PFSK-1 (cell line): ENCODE measurements at regions not wholly inside any gene's neighbourhood (a gene's known extent, or its start where the extent isn't known, plus 50 kb on each side); places are given as distances from the start of the nearest gene placed in this dataset.

Experiments
- FOXP2 ChIP-seq: optimal IDR thresholded peaks from 2 replicates; pipeline ENCODE3; 2011; ENCODE audit warnings: borderline replicate concordance, control low read depth, inconsistent platforms; ENCODE audit not compliant: insufficient read depth; ENCODE audit errors: extremely low read length, extremely low read depth
- POLR2AphosphoS5 ChIP-seq: IDR thresholded peaks from 2 replicates; pipeline ENCODE4 v1.6.1; 2012; ENCODE audit warnings: low read depth, mild to moderate bottlenecking, control low read depth, low read length, moderate library complexity
- SIN3A ChIP-seq: IDR thresholded peaks from 2 replicates; pipeline ENCODE4 v1.6.1; 2012; ENCODE audit warnings: mild to moderate bottlenecking, low read length, moderate library complexity, borderline replicate concordance; ENCODE audit not compliant: insufficient read depth
- TAF1 ChIP-seq: IDR thresholded peaks from 2 replicates; pipeline ENCODE4 v1.6.1; 2012; ENCODE audit warnings: low read length, control low read depth, borderline replicate concordance; ENCODE audit not compliant: insufficient read depth
- TF ChIP-seq, protein P1 (sequence below), 2 experiments: IDR thresholded peaks; 2 replicates each; pipeline versions ENCODE4 v1.6.1 to v1.8.0; 2011 to 2012; ENCODE audit warnings: low read depth in 2 of 2, low read length in 2 of 2, control low read depth in 1 of 2, inconsistent platforms in 1 of 2, mild to moderate bottlenecking in 1 of 2, moderate library complexity in 1 of 2; ENCODE audit not compliant: insufficient read depth in 1 of 2

- TF ChIP-seq SIN3A (no peak), TAF1 (no peak), FOXP2 (no peak), POLR2AphosphoS5 (no peak)
- TF ChIP-seq, protein P1, sequence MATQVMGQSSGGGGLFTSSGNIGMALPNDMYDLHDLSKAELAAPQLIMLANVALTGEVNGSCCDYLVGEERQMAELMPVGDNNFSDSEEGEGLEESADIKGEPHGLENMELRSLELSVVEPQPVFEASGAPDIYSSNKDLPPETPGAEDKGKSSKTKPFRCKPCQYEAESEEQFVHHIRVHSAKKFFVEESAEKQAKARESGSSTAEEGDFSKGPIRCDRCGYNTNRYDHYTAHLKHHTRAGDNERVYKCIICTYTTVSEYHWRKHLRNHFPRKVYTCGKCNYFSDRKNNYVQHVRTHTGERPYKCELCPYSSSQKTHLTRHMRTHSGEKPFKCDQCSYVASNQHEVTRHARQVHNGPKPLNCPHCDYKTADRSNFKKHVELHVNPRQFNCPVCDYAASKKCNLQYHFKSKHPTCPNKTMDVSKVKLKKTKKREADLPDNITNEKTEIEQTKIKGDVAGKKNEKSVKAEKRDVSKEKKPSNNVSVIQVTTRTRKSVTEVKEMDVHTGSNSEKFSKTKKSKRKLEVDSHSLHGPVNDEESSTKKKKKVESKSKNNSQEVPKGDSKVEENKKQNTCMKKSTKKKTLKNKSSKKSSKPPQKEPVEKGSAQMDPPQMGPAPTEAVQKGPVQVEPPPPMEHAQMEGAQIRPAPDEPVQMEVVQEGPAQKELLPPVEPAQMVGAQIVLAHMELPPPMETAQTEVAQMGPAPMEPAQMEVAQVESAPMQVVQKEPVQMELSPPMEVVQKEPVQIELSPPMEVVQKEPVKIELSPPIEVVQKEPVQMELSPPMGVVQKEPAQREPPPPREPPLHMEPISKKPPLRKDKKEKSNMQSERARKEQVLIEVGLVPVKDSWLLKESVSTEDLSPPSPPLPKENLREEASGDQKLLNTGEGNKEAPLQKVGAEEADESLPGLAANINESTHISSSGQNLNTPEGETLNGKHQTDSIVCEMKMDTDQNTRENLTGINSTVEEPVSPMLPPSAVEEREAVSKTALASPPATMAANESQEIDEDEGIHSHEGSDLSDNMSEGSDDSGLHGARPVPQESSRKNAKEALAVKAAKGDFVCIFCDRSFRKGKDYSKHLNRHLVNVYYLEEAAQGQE (IDR thresholded peaks at IDR 0.05; ENCODE audit: insufficient read depth in 1 of 2, low read depth in 2 of 2, low read length in 2 of 2), result no peak
These were observed 160.1 kb downstream of the SCP2D1 start for GRCh38 chr20:18973529-18974173.

- TF ChIP-seq TAF1, result no peak
- TF ChIP-seq, protein P1 (IDR thresholded peaks at IDR 0.05; ENCODE audit: insufficient read depth in 1 of 2, low read depth in 2 of 2, low read length in 2 of 2), result no peak
- no peak for TF ChIP-seq FOXP2
- no peak for TF ChIP-seq POLR2AphosphoS5
- no peak for TF ChIP-seq SIN3A
These were observed 161.1 kb downstream of the SCP2D1 start for GRCh38 chr20:18974660-18975059.

DNA sequence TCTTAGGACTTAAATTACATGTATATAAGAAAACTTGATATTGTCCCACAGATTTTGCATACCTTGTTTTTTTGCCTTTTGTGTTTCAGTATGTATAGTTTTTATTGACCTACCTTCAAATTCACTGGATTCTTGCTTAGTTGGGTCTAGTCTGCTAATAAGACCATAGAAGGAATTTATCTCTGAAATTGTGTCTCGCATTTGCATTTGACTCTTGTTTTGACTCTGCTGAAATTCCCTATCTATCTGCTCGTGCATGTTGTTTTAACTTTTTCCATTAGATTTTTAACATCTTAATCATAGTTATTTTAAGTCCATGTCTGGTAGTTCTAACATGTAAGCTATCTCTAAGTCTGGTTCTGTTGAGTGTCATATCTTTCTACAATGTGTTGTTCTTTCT lies 163.9 kb downstream of the SCP2D1 start:
- TF ChIP-seq FOXP2, result no peak
- TF ChIP-seq POLR2AphosphoS5, result no peak
- TF ChIP-seq, protein P1 (IDR thresholded peaks at IDR 0.05; ENCODE audit: insufficient read depth in 1 of 2, low read depth in 2 of 2, low read length in 2 of 2), result no peak
- no peak for TF ChIP-seq SIN3A
- no peak for TF ChIP-seq TAF1

- TF ChIP-seq TAF1 (no peak), POLR2AphosphoS5 (no peak), SIN3A (no peak), FOXP2 (no peak)
- TF ChIP-seq, protein P1 (IDR thresholded peaks at IDR 0.05; ENCODE audit: insufficient read depth in 1 of 2, low read depth in 2 of 2, low read length in 2 of 2), result no peak
These were observed 164.7 kb downstream of the SCP2D1 start for GRCh38 chr20:18978311-18978710.
